WTC11 (cell line): ENCODE measurements at regions not wholly inside any gene's neighbourhood (a gene's known extent, or its start where the extent isn't known, plus 50 kb on each side); places are given as distances from the start of the nearest gene placed in this dataset.

ENCODE experiments used
- ATAC-seq: fragments of 200-7000 bp; cut with Tn5 transposase; 2 replicates; pipeline ENCODE4 v1.10.0; 2021; ENCODE audit warnings: mild to moderate bottlenecking, moderate library complexity
- CTCF ChIA-PET: fragments of 300-600 bp; sonication (Branson Sonifier 250); formaldehyde crosslinking; loops from one replicate; lab custom pipeline; 2021; ENCODE audit warnings: antibody characterized with exemption; lab: Charles Lee
- POLR2A ChIA-PET: fragments of 350-600 bp; sonication (Branson Sonifier 250); formaldehyde crosslinking; loops from one replicate; lab custom pipeline; 2021; ENCODE audit warnings: antibody characterized with exemption; lab: Charles Lee
- DNase-seq: peaks from one replicate; pipeline ENCODE4 v3.0.0; 2021; ENCODE audit warnings: low spot score
- H3K27ac Mint-ChIP-seq: 2 replicates; pipeline ENCODE4 v1.8.0; 2021; ENCODE audit warnings: mixed read lengths
- H3K27me3 Mint-ChIP-seq: 2 replicates; pipeline ENCODE4 v1.8.0; 2021; ENCODE audit warnings: low read depth, mild to moderate bottlenecking, moderate library complexity, mixed read lengths
- H3K36me3 Mint-ChIP-seq: 2 replicates; pipeline ENCODE4 v1.8.0; 2021; ENCODE audit warnings: mixed read lengths
- H3K4me1 Mint-ChIP-seq: 2 replicates; pipeline ENCODE4 v1.8.0; 2022; ENCODE audit warnings: mixed read lengths
- H3K4me3 Mint-ChIP-seq: 2 replicates; pipeline ENCODE4 v1.8.0; 2021; ENCODE audit warnings: mild to moderate bottlenecking, moderate library complexity, mixed read lengths
- H3K9me3 Mint-ChIP-seq: 2 replicates; pipeline ENCODE4 v1.8.0; 2021; ENCODE audit warnings: mixed read lengths
- ATF2 ChIP-seq: sonication (generic); formaldehyde crosslinking; IDR thresholded peaks from 2 replicates; pipeline ENCODE4 v1.8.1; 2022; ENCODE audit warnings: low read depth, missing genetic modification reagents, borderline replicate concordance
- ATF6 ChIP-seq: sonication (generic); formaldehyde crosslinking; IDR thresholded peaks from 2 replicates; pipeline ENCODE4 v1.8.1; 2023; ENCODE audit warnings: mild to moderate bottlenecking, missing genetic modification reagents
- CBFB ChIP-seq: sonication (generic); formaldehyde crosslinking; IDR thresholded peaks from 2 replicates; pipeline ENCODE4 v1.8.1; 2022; ENCODE audit warnings: mild to moderate bottlenecking, low read depth, missing genetic modification reagents
- CTCF ChIP-seq: fragments of 200-600 bp; IDR thresholded peaks from 2 replicates; pipeline ENCODE4 v1.8.0; 2022; ENCODE audit warnings: antibody characterized with exemption
- E2F1 ChIP-seq: sonication (generic); formaldehyde crosslinking; IDR thresholded peaks from 2 replicates; pipeline ENCODE4 v1.8.0; 2022; ENCODE audit warnings: mild to moderate bottlenecking, missing genetic modification reagents
- GABPB1 ChIP-seq: sonication (generic); formaldehyde crosslinking; IDR thresholded peaks from 2 replicates; pipeline ENCODE4 v1.8.1; 2023; ENCODE audit warnings: mild to moderate bottlenecking, missing genetic modification reagents
- GTF2I ChIP-seq: fragments of 250-450 bp; sonication (Bioruptor Pico); conservative IDR thresholded peaks from 2 replicates; pipeline ENCODE4 v1.4.0; 2021; ENCODE audit warnings: mild to moderate bottlenecking
- MAX ChIP-seq: sonication (generic); formaldehyde crosslinking; IDR thresholded peaks from 2 replicates; pipeline ENCODE4 v1.8.0; 2022; ENCODE audit warnings: mild to moderate bottlenecking, missing genetic modification reagents
- NFYB ChIP-seq: sonication (generic); formaldehyde crosslinking; conservative IDR thresholded peaks from 2 replicates; pipeline ENCODE4 v1.8.0; 2022; ENCODE audit warnings: low read depth, missing genetic modification reagents
- NR1H2 ChIP-seq: sonication (generic); formaldehyde crosslinking; IDR thresholded peaks from 2 replicates; pipeline ENCODE4 v1.9.0; 2021; ENCODE audit warnings: mild to moderate bottlenecking, moderate library complexity, missing genetic modification reagents
- SMAD3 ChIP-seq: sonication (generic); formaldehyde crosslinking; IDR thresholded peaks from 2 replicates; pipeline ENCODE4 v1.8.0; 2022; ENCODE audit warnings: missing genetic modification reagents, mild to moderate bottlenecking, borderline replicate concordance
- SP1 ChIP-seq: sonication (generic); formaldehyde crosslinking; conservative IDR thresholded peaks from 2 replicates; pipeline ENCODE4 v1.8.1; 2022; ENCODE audit warnings: missing genetic modification reagents
- STAT6 ChIP-seq: sonication (generic); formaldehyde crosslinking; conservative IDR thresholded peaks from 2 replicates; pipeline ENCODE4 v1.8.1; 2023; ENCODE audit warnings: mild to moderate bottlenecking, low read depth, missing genetic modification reagents, moderate library complexity
- USF1 ChIP-seq: sonication (generic); formaldehyde crosslinking; IDR thresholded peaks from 2 replicates; pipeline ENCODE4 v1.8.0; 2022; ENCODE audit warnings: mild to moderate bottlenecking, missing genetic modification reagents
- ZNF219 ChIP-seq: sonication (generic); formaldehyde crosslinking; IDR thresholded peaks from 2 replicates; pipeline ENCODE4 v1.8.0; 2023; ENCODE audit warnings: missing genetic modification reagents, mild to moderate bottlenecking, borderline replicate concordance
- ZNF317 ChIP-seq: sonication (generic); formaldehyde crosslinking; IDR thresholded peaks from 2 replicates; pipeline ENCODE4 v1.8.1; 2023; ENCODE audit warnings: low read depth, mild to moderate bottlenecking, moderate library complexity, missing genetic modification reagents, borderline replicate concordance
- ZNF423 ChIP-seq: fragments of 250-450 bp; sonication (Bioruptor Pico); IDR thresholded peaks from 2 replicates; pipeline ENCODE4 v2.1.2; 2022; ENCODE audit warnings: mild to moderate bottlenecking, moderate library complexity

GRCh38 chr16:85377388-85378144 lies 235.6 kb upstream of the GSE1 start:
- Mint-ChIP-seq H3K9me3 (no peaks in the 10 kb centered on the region), H3K4me1 (peaks cover 7% of the 10 kb centered on the region), H3K36me3 (no peaks in the 10 kb centered on the region), H3K4me3 (no peak overlapping the region), H3K27me3 (no peaks in the 10 kb centered on the region), H3K27ac (0 out of 2 replicates have a peak overlapping the region, but pooled peaks have one; percentile 60)
- ATAC-seq = no peak
- TF ChIP-seq ZNF423 = peak; percentile 46; the same call in 1 of the 2 replicates
- no peak for TF ChIP-seq MAX
- CTCF ChIA-PET = interaction anchor here (1.0 to 3.1 kb wide), 5 partner anchors 15 to 39 kb away, joined by 3 to 14 read pairs (median 3); no protein-coding TSS in a partner anchor
- DNase-seq = no peak
- POLR2A ChIA-PET = no interaction called here

GRCh38 chr16:85378145-85379040 lies 234.7 kb upstream of the GSE1 start:
- ChIA-PET CTCF (interaction anchor here (0.8 to 3.1 kb wide), 6 partner anchors 12 to 38 kb away, joined by 3 to 14 read pairs (median 3); no protein-coding TSS in a partner anchor), POLR2A (no interaction called here)
- ATAC-seq = no peak
- DNase-seq = no peak
- Mint-ChIP-seq H3K4me3 (no peak overlapping the region), H3K4me1 (peaks cover 7% of the 10 kb centered on the region), H3K27me3 (no peaks in the 10 kb centered on the region), H3K36me3 (no peaks in the 10 kb centered on the region), H3K27ac (peak overlapping the region; percentile 42; the same call in 1 of the 2 replicates), H3K9me3 (no peaks in the 10 kb centered on the region)
- TF ChIP-seq ZNF317 (no peak), ATF6 (no peak), GABPB1 (CRISPR knock-in tag) (no peak), NR1H2 (CRISPR knock-in tag) (no peak), ZNF219 (CRISPR knock-in tag) (no peak), ATF2 (CRISPR knock-in tag) (no peak), NFYB (no peak), CBFB (CRISPR knock-in tag) (no peak), USF1 (CRISPR knock-in tag) (no peak), GTF2I (no peak), SP1 (no peak)

GRCh38 chr16:85379041-85380001 lies 233.8 kb upstream of the GSE1 start:
- Mint-ChIP-seq H3K36me3 (no peaks in the 10 kb centered on the region), H3K27me3 (no peaks in the 10 kb centered on the region), H3K9me3 (no peaks in the 10 kb centered on the region), H3K4me1 (peaks cover 8% of the 10 kb centered on the region), H3K27ac (no peak overlapping the region), H3K4me3 (no peak overlapping the region)
- CTCF ChIA-PET = interaction anchor here (0.8 to 3.1 kb wide), 4 partner anchors 13 to 237 kb away, joined by 3 to 14 read pairs (median 8); no protein-coding TSS in a partner anchor
- POLR2A ChIA-PET = no interaction called here
- DNase-seq (no peak), ATAC-seq (no peak)
- no peak for TF ChIP-seq SMAD3 (CRISPR knock-in tag)
- no peak for TF ChIP-seq E2F1 (CRISPR knock-in tag)
- TF ChIP-seq STAT6 (CRISPR knock-in tag) = no peak
- no peak for TF ChIP-seq CTCF
